ENCODE measurements at regions not wholly inside any gene's neighbourhood (a gene's known extent, or its start where the extent isn't known, plus 50 kb on each side); places are given as distances from the start of the nearest gene placed in this dataset.
A peak's percentile ranks its signal among the peaks of the same experiment; 100 is the strongest.

DNA sequence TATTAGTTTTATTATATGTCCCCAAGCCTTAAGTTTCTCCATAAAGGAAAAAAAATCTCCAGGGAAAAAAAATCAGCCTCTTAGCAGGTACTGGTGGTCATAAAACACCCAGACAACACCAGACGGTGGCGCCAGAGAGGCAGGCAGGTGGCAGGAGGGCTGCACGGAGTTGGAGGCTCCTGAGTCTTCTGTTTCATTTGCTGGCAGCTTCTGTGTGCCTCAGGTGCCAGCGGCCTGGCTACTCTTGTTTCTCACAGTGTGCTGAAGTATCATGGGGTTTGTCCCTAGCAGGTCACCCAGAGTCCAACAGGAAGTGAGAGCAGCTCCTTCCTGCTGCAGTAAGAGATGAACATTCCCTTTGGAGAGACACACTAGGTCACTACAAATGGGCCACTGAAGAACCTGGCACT lies 123.3 kb upstream of the GADD45A start:
- DNase-seq, result peak; percentile 93 to 95

DNA sequence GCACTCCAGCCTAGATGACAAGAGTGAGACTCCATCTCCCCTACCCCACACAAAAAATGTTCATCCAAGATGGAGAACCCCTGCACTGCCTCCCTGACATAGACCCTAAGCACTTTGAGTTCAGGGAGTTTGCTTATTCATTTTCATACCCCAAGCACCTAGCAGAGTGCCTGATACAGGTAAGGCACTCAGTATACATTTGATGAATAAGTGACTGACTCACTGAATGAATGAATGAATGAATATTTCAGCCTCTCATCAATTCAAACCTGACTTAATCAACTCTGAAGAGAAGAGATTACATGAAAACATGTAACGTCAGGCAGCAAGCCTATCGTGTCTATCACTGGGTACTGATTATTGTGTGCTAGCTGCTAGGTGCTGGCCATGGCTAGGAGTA lies 121.3 kb upstream of the GADD45A start:
- no peak for DNase-seq

DNA sequence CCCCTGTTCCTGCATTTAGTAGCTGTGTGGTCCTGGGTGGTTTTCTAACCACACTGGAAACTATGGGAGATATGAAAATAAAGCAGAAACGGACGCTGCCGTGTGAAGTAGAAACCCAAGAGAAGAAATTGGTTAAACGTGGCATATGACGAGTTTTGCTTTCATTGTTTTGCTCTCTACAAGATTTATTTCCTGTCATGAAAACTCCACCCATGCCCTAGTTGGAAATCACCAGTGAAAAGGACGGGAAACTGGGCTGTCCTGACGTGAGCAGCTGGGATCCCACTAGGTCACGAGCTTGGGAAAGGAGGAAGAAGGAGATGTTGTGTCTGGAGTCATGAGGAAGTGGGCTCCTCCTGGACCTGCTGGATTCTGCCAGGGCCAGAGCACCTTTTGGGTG lies 120.8 kb upstream of the GADD45A start:
- no peak for DNase-seq

DNA sequence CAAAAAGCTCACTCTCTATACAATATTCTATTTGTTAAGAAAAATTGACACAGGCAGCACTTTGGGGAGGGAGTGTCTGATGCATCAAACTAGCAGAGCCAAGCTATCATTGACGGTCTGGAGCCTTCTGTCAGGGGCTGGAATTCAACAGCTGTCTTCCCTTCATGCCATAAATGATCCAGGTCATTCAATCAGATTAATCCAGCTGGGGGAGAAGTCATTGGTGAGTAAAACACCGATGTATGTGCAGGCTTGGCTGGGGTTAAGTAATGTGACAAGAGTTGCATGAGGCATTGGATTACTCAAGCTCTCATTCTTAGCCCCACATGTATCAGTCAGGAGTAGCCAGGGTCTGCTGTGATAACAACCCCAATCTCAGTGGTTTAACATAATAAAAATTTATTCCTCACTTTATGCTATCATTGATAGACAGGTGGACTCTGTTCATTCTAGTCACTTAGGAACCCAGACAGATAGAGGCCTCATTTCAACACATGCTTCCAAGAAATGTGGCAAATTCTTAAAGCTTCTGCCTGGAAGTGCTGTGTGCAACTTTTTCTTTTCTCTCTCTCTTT lies 118.1 kb upstream of the GADD45A start:
- no peak for DNase-seq

DNA sequence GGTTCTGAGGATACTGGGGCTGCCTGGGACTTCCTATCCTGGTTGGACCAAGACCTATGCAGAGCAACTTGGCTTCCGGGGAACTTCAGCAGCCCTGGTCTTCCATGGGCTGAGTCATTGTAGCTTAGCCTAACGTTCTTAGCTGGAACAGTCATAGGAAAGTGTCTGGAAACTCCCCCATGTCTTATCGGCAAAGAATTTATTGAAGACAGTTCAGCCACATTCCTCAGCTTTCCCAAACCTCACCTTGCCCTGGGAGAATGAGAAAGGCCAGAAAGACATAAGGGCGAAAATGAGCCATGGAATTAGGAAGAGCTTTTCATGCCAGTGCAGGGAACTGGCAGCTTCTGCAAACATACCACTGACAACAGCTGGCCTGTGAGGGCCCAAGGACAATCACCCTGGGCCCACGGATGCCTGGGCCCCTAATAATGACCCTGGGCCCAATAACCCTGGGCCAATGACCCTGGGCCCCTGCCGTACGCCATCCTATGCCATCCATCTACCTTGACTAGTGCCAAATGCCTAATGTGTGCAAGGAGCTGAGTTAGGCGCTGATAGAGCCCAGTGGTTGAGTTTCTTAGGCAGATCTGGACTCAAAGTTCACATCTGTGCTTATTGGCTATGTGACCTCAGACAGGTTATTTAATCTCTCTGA lies 114.4 kb upstream of the GADD45A start:
- no peak for DNase-seq

DNA sequence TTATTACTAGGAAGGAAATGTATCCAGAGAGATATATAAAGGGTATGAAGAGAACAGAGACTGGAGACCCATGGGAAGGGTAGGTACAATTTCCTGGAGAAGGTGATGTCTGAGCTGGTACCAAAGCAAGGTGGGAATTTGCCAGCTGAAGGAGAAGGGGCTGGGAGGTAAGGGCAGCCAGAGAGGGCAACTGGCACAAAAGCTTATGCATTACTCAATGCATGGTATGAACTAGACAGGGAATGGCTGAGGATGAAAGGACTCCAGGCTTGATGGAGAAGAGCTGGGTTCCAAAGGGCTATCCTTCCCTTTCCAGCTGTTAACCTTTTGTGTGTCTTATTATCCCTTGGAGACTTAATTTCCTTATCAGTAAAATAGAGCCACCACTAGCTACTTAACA lies 113.6 kb upstream of the GADD45A start:
- DNase-seq, result no peak

DNA sequence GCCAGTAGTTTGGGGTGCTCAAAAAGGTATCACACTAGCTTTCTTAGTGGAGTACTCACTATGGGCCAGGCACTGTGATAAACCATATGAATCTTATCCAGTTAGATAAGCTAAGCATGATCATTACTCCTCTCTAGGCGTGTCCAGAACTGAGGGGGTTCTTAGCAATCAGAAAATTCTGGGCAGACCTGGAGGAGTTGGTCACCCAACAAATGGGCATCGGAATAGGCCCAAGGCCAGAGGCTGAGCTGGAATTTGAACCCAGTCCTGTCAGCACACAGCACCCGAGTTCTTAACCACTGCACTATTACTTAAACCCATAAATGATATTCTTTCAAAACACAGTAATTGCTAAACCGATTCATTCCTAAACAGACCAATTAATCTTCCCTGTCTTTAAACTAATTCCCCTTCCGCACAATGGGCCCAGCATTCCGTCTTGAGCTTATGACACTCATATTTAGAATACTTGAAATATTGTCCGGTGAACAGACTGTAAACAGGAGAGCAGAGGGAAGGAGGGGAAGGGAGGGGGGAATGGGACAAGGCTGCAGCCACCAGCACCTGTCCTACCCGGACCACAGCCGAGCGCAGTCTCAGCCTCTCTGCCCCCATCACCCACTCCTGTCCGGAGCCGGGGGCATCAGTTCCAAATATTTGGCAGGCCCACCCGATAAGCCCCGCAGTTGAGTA lies 113.0 kb upstream of the GADD45A start:
- DNase-seq, result no peak

DNA sequence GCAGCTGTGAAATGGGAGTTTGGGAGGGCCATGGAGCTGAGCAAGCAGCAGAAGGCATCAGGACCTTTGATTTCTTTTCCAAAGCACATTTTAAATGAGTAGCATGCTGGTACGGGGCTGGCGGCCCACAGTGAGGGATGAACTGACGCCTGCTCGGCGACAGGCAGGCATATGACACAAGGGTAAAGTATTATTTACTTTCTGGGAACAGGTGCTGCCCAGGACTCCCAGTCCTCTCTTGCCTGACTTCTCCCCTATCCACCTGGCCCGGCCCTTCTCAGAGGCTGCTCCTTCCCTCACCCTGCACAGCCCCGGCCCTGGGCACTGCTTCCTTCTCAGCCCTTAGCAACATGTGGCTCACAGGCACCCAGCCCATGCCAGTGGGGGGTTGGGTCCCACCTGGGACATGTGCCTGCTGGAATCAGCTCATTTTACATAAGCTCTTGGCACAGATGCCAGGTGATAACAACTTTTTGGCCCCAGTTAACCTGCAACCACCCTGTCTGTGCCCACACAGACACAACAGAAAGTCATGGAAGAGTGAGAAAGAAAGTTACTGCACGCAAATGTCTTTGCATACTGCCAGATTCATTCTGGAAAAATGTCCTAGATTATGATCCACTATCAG lies 112.3 kb upstream of the GADD45A start:
- DNase-seq, result no peak

DNA sequence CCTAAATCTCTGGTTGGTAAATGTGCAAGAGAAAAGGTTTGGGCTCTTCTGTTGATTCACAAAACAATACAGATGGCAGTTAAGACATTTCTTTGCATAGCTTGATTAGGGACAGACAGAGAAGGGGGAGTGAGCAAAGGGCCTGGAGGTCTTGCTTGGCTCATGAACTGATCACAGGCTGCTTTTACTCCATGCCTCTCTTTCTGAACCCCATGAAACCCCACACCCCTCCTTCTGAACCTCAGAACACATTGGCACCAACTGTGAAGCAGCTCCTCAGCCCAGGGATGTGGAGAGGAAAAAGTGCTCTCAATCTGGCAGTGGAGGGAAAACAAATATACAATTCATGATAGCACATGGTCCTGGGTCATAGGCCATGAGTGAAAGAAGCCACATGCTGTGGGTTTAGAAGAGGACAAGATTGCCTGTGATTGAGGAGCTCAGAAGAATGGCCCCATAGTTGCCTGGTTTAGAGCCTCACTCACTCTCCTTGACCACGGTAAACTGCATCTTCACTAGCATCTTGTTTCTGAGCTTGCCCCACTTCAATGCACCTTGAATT lies 111.6 kb upstream of the GADD45A start:
- DNase-seq, result no peak

DNA sequence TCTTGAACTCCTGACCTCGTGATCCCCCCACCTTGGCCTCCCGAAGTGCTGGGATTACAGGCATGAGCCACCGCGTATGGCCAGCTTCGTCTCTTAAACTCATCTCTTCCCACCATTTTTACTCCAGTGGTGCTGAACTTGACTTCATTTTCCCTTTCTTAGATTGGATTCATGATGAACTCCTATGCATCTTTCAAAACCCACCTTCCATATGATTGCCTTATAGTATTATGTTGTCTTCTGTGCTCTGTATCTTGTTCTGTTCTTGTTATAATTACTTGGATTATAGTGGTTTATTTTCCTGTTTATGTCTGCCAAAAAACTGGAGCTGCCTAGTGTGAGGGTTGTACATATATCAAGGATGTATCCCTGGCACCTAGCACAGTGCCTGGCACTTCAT lies 110.8 kb upstream of the GADD45A start:
- DNase-seq, result no peak

DNA sequence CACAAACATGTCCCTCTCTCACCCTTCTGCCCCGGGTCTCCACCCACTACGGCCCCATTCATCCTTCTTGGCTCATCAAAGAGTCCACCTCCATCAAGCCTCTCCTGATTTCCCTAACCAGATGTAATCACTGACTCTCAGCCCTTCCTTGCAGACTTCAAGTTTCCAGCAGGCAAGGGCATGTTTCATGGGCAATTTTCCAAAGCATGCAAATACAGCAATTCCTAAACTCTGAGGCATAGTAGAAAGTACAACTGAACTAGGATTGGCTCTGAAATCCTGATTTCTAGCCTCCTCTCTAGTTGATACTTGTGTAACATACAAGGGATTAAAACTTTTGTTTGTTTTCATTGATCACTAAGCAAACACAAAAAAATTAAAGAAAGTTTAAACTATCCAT lies 109.1 kb upstream of the GADD45A start:
- DNase-seq, result no peak

DNA sequence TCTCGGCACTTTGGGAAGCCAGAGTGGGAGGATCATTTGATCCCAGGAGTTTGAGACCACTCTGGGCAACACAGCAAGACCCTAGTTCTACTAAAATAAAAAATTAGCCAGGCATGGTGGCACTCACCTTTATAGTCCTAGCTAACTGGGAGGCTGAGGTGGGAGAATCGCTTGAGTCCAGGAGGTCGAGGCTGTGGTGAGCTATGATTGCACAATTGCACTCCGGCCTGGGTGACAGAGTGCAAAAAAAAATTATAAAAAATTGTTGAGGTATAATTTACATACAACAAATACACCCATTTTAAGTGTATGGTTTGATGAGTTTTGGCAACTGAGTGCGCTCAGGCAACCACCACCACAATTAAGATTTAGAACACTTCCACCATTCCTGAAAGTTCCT lies 108.5 kb upstream of the GADD45A start:
- DNase-seq, result no peak

DNA sequence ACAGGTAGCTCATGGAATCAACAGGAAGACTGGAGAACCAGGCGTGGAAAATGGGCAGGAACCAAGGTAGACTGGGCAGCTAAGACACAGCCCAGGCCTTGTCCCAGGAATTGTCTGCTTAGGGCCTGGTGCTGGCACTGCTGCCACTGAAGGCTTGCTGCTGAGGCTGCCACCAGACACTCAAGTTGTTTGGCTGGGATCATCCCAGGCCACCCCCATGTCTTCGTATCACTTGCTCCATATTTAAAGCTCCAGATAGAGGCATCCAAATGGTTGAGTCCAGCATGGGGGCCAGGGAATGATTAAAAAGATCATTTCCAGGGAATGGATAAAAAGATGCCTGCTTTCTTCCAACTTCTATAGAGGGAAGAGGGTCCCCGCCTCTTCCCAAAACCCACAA lies 107.4 kb upstream of the GADD45A start:
- no peak for DNase-seq

DNA sequence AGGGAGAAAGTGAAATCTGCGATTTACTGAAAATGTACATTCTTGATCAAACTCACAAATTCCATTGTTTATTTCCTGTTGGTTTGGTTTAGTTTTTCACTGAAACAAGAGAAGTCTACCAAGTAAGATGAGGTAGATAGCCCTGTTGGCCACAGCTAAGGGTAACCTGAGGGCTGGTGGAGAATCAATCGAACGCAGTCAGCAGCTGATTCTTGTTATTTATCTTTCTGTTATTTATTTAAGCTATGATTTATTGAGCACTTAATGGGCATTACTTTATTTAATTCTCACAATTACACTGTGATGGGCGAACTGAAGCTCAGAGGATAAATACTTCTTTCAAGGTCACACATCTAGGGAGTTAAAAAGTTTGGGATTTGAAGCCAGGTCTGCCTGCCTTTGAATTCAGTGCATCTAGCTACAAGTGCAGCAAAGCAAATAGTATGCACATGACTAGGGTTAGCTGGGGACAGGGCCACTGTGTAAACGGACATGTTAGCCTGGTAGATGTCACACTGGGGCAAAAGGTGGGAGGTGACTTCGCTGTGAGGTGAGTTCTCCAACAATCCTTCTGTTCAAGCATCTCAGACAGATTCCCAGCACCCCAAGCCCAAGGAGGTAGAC lies 106.5 kb upstream of the GADD45A start:
- no peak for DNase-seq

DNA sequence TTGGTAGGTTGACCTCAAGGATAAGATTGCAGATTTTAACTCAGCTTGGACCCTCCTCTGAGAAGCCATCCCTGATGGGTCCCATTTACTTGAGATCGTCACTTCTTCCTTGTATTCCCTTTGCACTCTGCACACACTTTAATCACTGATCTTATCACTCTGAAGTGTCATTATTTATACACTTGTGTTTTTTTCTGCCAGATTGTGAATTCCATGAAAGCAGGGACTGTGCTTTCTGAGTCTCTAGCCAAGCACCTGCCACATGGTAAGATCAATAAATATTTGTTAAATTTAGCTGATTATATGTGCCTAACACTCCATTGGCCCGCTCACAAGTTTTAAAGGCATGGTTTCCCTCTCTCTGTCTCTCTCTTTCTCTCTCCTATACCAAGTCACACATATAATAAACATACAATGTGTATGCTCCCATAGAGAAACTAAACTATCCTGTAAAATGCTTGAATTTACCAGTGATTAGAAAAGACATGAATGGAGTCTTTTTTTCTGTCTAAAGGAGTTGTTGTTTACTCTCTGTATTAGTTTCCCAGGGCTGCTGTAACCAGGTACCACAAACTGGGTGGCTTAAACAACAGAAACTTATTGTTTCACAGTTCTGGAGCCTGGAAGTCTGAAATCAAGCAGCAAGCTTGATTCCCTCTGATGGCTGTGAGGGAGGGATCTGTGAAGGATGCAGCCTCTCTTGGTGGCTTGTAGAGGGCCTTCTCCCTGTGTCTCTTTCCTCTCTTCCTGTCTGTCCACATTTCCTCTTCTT lies 105.2 kb upstream of the GADD45A start:
- no peak for DNase-seq

DNA sequence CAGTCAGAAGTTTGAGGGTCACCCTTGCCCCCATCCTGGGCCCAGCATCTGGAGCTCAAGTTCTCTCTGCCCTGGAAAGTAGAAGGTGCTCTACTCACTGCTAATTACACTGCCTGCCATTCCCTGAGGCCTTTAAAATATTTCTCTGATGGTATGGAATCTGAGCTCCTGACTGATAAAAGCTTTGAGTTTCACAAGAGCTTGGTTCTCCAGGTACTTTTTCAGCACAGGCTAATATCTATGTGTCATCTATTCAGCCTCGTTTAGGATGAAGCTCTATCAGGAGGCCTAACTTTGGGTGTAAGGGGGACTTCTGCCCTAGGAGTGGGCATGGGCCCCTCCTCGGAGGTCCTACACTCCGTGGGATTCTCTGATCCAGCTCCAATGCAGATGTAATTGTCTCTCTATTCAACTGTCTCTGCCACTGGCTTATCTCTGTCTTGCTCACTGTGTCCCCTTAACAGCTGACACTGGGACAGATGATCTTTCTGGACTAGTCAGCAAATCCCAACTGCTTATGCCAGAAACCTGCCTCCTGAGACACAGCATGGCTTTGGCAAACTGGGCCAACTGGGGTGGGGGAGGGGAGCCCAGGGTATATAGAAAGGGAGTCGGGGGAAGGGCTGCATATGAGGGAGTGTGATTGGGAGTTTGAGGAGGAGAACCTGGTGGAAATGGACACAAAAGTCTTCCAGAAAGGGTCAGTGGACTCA lies 104.2 kb upstream of the GADD45A start:
- DNase-seq, result no peak

DNA sequence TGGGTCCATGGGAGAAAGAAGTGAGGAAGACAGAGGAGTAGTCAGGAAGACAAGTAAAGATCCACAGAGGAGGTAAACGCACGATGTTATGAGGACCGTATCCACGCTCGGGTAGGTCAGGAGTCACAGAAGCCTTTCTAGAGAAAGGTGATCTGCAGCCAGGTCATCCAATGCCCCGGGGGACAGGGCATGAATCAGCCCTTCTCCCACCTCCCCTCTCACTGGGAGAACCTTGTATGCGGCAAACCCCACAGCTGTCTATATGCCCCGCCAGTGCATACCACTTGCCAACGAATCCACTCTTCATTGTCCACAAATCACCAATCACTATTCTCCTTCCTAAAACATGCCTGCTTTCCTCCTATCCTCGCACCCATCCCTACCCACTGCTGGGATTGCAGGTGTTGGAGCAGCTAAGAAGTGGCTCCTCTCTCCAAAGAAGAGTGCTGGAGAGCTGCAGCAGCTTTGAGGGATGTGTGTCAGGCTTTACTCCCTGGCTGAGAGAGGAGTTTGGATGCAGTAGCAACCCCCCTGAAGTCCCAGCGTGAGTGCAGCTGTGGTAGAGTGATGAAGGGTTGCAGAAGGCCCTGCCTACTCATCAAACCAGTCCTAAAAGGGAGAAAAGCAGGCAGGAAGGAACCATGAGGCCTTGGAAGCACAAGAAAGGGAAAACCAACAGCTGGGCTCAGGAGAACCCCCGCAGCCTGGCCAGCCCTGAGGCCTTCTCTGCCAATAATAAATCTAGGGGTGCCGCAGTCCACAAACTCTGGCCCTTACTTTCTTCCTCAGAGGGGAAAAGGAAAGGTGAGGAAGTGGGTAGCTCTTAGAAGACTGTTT lies 102.2 kb upstream of the GADD45A start:
- DNase-seq, result no peak

DNA sequence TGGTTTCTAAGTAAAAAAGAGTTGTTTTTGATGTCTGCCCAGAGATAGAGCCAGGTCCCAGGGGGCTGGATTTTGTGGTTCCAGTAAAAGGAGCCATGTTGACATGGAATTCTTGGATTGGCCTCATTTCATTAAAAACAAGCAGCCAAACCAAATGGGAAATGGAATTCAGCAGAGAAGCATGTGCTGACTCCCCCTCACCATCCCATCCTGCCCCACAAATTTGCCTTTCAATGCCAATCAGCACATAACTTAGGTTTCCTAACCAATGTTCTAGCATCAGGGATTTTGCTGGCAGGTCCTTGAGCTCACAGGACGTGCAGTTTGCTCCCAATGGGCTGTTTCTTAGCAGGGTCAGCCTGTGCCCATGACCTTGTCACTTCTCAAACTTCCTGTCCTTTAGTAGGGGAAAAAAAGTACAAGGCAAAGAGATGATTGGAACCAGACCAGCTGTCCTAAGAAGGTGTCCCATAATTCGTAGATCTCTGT lies 101.5 kb upstream of the GADD45A start:
- DNase-seq, result no peak

DNA sequence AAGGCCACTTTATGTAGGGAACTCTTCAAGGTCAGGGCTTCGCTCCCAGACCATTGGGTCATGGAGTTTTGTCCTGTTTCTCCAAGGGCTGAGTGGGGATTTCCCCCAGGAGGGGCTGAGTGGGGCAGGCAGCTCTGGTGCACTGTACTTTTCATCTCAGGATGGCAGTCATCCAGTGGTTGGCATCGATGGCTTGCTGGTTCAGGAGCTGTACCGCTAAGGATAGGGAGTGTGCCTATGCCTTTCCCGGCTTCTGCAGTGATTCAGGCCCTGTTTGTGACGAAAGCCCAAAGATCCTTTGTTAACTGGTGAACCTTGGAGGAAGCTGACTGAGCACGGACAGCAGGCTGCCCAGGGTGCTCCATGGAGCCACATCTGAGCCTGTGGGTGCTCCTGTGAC lies 100.1 kb upstream of the GADD45A start:
- DNase-seq, result no peak

DNA sequence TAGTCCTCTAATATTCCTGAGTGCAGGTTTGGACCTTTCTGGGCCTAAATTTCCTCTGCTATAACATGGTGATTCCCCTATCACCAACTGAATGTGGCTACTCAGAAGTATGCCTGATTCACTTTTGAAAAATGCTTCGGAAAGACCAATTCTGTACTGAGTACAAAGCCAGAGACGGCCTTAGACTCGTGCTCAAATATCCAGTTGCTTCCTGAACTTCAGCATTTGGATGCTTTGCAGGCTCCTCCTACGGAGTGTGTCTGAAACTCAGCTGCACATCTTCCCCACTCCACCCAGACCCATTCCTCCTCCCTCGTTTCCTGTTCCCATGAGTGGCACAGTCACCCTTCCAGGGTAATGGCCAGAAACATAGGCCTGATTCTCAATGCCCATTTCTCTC lies 98.4 kb upstream of the GADD45A start:
- DNase-seq, result no peak

All from stimulated activated CD4-positive, alpha-beta T cell treated with anti-CD3 and anti-CD28 coated beads, Interleukin-2, amount 100 ng/mL, for 24 hours (primary cell).